CD4-positive, alpha-beta T cell (primary cell): ENCODE measurements at regions not wholly inside any gene's neighbourhood (a gene's known extent, or its start where the extent isn't known, plus 50 kb on each side); places are given as distances from the start of the nearest gene placed in this dataset.
"Not testable (repeated sequence)": the region's sequence is repeated elsewhere in the genome, so short reads cannot be mapped to it uniquely, and the experiment has no call there.

Experiments used
- ATAC-seq: fragments of 200-7000 bp; cut with Tn5 transposase; one replicate; pipeline ENCODE4 v1.10.0; 2022; ENCODE audit warnings: mild to moderate bottlenecking; ENCODE audit not compliant: poor library complexity
- CTCF ChIA-PET: fragments of 350-600 bp; sonication (Branson Sonifier 250); formaldehyde crosslinking; loops from one replicate; lab custom pipeline; 2021; ENCODE audit warnings: antibody characterized with exemption, inconsistent platforms; lab: Charles Lee
- POLR2A ChIA-PET: fragments of 350-600 bp; sonication (Branson Sonifier 250); formaldehyde crosslinking; loops from one replicate; lab custom pipeline; 2021; ENCODE audit warnings: antibody characterized with exemption, inconsistent platforms; lab: Charles Lee
- DNase-seq, 14 experiments: peaks; one replicate each; pipeline ENCODE4 v3.0.0-alpha.2; 2013 to 2020; ENCODE audit warnings: mixed read lengths in 2 of 14
- H3K27ac ChIP-seq, 2 donors: one replicate each; pipeline versions ENCODE4 v1.5.1 to v1.7.0; 2013; ENCODE audit warnings: low read length in 2 of 2, low read depth in 1 of 2, mild to moderate bottlenecking in 1 of 2
- H3K27me3 ChIP-seq, 2 experiments: 1 replicate in 1 of 2; 2 replicates in 1 of 2; pipeline versions ENCODE4 v1.6.1 to v1.7.0; 2013; ENCODE audit warnings: low read length in 2 of 2, control low read depth in 1 of 2, mild to moderate bottlenecking in 1 of 2, moderate library complexity in 1 of 2; ENCODE audit not compliant: insufficient read depth in 2 of 2, control insufficient read depth in 1 of 2
- H3K36me3 ChIP-seq: one replicate; pipeline ENCODE4 v1.6.1; 2013; ENCODE audit warnings: low read length, control low read depth; ENCODE audit not compliant: insufficient read depth
- H3K4me1 ChIP-seq: one replicate; pipeline ENCODE4 v1.6.1; 2013; ENCODE audit warnings: low read length, control low read depth; ENCODE audit not compliant: insufficient read depth
- H3K4me3 ChIP-seq: one replicate; pipeline ENCODE4 v1.5.1; 2013; ENCODE audit warnings: mild to moderate bottlenecking, low read length, moderate library complexity
- H3K9me3 ChIP-seq, 2 experiments: 1 replicate in 1 of 2; 2 replicates in 1 of 2; pipeline versions ENCODE4 v1.6.1 to v1.7.0; 2013; ENCODE audit warnings: low read length in 2 of 2, mild to moderate bottlenecking in 2 of 2, control low read depth in 1 of 2, moderate library complexity in 1 of 2; ENCODE audit not compliant: control insufficient read depth in 1 of 2, insufficient read depth in 1 of 2
- H3K27ac Mint-ChIP-seq: one replicate; pipeline ENCODE4 v1.8.0; 2020; ENCODE audit warnings: mixed read lengths
- H3K27me3 Mint-ChIP-seq: one replicate; pipeline ENCODE4 v1.8.0; 2021; ENCODE audit warnings: mixed read lengths
- H3K36me3 Mint-ChIP-seq: one replicate; pipeline ENCODE4 v1.8.0; 2021; ENCODE audit warnings: low read depth, mixed read lengths
- H3K4me1 Mint-ChIP-seq: one replicate; pipeline ENCODE4 v1.8.0; 2021; ENCODE audit warnings: low read depth, mixed read lengths
- H3K4me3 Mint-ChIP-seq: one replicate; pipeline ENCODE4 v1.8.0; 2020; ENCODE audit warnings: mild to moderate bottlenecking, mixed read lengths
- H3K9me3 Mint-ChIP-seq: one replicate; pipeline ENCODE4 v1.8.0; 2020; ENCODE audit warnings: mixed read lengths
- intact Hi-C, 2 experiments: fragments of 100-400 bp; cut with DNase I in 1 of 2; cut with micrococcal nuclease in 1 of 2; formaldehyde crosslinking; loops; one replicate each; pipeline versions ENCODE4 v1.15.1 to v1.9.0; 2023 to 2025; cut with DNase I, micrococcal nuclease
- TF ChIP-seq, protein P1 (sequence below): fragments of 200-600 bp; IDR thresholded peaks from one replicate; pipeline ENCODE4 v1.8.0; 2022; ENCODE audit warnings: antibody characterized with exemption, mild to moderate bottlenecking

DNA sequence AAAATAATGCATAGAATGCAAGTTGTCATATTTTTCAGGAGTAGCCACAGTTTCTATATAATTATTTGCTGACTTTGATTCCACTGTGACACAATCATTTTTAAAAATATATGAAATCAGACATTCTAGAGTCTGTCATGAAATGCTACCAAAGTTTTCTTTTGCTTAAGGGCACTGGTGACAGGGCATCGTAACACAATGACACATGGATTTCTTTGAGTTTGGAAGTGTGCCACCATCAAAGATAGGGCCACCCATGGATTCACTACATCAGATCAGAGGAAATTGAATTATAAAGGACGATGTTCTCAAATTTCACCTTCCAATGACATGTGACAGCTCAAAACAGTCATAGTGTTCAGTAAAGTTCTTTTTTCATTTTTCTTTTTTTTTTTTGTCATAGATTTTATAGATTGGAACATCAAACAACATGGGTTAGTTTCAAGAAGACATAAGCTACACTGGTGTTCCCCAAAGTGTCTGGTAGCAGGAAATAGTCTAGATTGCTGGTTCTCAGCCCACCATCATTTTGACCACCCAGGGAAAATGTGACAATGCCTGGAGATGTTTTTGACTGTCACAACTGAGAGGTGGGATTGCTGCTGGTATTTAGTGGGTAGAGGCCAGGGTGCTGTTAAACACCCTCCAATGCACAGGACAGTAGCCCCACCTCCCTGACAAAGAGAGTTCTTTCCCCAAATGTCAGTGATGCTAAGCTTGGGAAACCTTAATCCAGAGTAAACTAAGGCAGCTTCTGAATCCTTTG lies 123.8 kb upstream of the DOK5 start:
- CTCF ChIA-PET, result no interaction called here
- H3K4me1 Mint-ChIP-seq, result no peaks in the 10 kb centered on the region
- intact Hi-C loops, result no loop called here

GRCh38 chr20:54352541-54352940 lies 122.9 kb upstream of the DOK5 start:
- H3K4me1 Mint-ChIP-seq, H3K9me3 ChIP-seq, H3K9me3 Mint-ChIP-seq, H3K27ac Mint-ChIP-seq, POLR2A ChIA-PET, H3K27ac ChIP-seq, H3K4me3 ChIP-seq, H3K4me1 ChIP-seq, H3K36me3 ChIP-seq, H3K4me3 Mint-ChIP-seq, intact Hi-C loops, CTCF ChIA-PET, ATAC-seq, H3K27me3 ChIP-seq, DNase-seq, H3K36me3 Mint-ChIP-seq: not testable (repeated sequence)
- peaks cover 15% of the 10 kb centered on the region for H3K27me3 Mint-ChIP-seq

More for the DNA sequence above, 123.8 kb upstream of the DOK5 start:
- no peaks in the 10 kb centered on the region for H3K9me3 ChIP-seq
- Mint-ChIP-seq H3K9me3 (no peaks in the 10 kb centered on the region), H3K27ac (no peak overlapping the region), H3K27me3 (peaks cover 15% of the 10 kb centered on the region), H3K4me3 (no peak overlapping the region), H3K36me3 (no peaks in the 10 kb centered on the region)
- no peaks in the 10 kb centered on the region for H3K4me1 ChIP-seq
- TF ChIP-seq, protein P1, sequence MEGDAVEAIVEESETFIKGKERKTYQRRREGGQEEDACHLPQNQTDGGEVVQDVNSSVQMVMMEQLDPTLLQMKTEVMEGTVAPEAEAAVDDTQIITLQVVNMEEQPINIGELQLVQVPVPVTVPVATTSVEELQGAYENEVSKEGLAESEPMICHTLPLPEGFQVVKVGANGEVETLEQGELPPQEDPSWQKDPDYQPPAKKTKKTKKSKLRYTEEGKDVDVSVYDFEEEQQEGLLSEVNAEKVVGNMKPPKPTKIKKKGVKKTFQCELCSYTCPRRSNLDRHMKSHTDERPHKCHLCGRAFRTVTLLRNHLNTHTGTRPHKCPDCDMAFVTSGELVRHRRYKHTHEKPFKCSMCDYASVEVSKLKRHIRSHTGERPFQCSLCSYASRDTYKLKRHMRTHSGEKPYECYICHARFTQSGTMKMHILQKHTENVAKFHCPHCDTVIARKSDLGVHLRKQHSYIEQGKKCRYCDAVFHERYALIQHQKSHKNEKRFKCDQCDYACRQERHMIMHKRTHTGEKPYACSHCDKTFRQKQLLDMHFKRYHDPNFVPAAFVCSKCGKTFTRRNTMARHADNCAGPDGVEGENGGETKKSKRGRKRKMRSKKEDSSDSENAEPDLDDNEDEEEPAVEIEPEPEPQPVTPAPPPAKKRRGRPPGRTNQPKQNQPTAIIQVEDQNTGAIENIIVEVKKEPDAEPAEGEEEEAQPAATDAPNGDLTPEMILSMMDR, result no peak
- ATAC-seq, result no peak
- no peak overlapping the region for H3K27ac ChIP-seq
- DNase-seq, result no peak
- H3K36me3 ChIP-seq, result no peaks in the 10 kb centered on the region
- peaks cover 0 to 9% of the 10 kb centered on the region in 2 experiments for H3K27me3 ChIP-seq
- POLR2A ChIA-PET, result no interaction called here
- H3K4me3 ChIP-seq, result no peak overlapping the region

GRCh38 chr20:54353292-54353691 lies 122.1 kb upstream of the DOK5 start:
- Mint-ChIP-seq H3K36me3 (no peaks in the 10 kb centered on the region), H3K9me3 (no peaks in the 10 kb centered on the region), H3K27ac (no peak overlapping the region), H3K27me3 (peaks cover 15% of the 10 kb centered on the region), H3K4me1 (no peaks in the 10 kb centered on the region), H3K4me3 (no peak overlapping the region)
- intact Hi-C loops, result no loop called here
- Histone ChIP-seq H3K36me3 (no peaks in the 10 kb centered on the region), H3K9me3 (no peaks in the 10 kb centered on the region), H3K4me3 (no peak overlapping the region), H3K27ac (no peak overlapping the region), H3K27me3 (peaks cover 0 to 9% of the 10 kb centered on the region in 2 experiments), H3K4me1 (no peaks in the 10 kb centered on the region)
- ChIA-PET POLR2A (no interaction called here), CTCF (no interaction called here)
- DNase-seq (no peak), ATAC-seq (no peak)
- TF ChIP-seq, protein P1, result no peak
